ENCODE measurements at regions not wholly inside any gene's neighbourhood (a gene's known extent, or its start where the extent isn't known, plus 50 kb on each side); places are given as distances from the start of the nearest gene placed in this dataset.

DNA sequence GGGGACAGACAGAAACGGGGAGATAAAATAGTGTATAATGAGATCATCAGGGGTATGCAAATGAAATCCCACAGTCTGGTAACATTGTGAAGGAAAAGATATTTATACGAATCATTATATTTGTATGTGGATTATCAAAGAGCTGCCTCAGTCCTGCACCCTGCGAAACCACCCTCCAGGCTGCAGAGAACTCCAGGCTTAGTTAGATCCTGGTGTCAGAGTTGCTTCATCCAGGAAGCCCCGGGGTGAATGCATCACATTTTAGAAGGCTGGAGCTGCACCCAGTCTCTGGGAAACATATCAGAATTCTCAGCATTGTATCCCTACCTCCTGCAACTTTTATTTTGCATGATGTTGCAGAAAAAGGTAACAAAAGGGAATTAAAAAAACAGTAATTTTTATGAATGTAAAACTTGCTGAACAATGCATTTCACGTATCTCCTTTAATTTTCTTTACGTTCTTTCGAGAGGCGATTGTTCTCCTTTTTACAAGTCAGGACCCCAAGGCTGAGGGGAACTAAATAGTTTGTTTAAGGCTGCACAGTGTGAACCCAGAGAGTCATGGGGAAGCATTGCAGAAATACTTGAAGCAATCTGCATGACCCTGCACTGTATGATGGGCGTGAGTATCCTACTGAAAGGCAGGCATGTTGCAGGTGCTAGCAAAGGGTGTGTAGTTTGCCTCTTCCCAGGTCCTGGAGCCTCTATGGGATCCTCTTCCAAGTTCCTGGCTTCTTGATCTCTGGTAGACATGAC, 299.5 kb upstream of the CLNK start:
- DNase-seq (ENCODE audit: low read depth), result no peak

DNA sequence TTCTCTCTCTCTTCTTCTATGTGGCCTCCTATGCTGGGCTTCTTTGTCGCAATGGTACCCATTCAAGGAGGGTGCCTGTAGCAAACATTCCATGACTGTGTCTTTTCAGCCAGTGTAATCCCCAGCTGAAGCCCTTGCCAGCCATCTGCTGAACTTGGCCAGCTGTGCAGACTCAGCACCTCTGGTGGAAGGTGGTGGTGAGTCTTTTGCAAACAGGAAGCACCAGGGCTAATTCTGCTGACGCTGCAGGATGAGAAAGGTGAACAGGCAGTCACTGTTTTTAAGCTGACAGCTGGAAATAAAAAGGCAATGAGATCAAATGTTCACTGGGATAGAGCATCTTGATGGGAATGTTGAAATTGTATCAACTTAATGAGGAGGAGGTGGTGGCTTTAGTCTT, 298.7 kb upstream of the CLNK start:
- no peak for DNase-seq (ENCODE audit: low read depth)

DNA sequence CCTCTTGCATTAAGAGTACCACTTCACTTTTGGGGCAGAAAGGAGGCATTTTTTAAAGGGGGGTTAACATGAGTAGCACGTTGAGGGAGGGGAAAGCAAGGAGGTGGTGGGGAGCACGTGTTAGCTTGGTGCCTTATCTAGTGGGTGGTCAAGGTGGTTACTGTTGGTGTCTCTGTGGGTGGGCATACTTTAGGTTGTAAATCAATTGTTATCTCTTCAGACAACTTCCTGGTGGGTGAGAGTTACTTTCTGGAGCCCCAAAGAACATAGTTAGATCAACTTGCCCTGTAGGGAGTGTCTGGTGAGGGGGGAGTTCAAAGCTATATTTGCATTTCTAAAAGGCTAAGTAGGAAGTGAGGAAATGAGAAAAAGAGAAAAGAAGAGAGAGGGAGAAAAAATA, 297.7 kb upstream of the CLNK start:
- DNase-seq (ENCODE audit: low read depth), result no peak

DNA sequence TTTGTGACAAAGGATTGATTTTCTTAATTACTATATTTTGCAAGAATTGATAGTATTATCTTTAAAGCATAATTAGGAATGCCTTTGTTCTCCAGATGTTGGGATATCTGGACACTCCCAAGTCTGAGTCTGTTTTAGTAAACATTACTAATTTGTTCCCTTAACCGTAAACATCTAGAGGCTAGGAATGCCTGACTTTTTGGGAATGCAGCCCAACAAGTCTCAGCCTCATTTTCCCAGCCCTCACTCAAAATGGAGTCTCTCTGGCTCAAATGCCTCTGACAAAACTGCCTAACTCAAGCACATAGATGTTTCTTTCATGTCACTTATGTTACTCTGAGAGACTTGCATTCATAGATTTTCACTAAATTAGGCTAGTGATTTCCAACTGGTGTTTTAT, 297.0 kb upstream of the CLNK start:
- DNase-seq (ENCODE audit: low read depth), result no peak

DNA sequence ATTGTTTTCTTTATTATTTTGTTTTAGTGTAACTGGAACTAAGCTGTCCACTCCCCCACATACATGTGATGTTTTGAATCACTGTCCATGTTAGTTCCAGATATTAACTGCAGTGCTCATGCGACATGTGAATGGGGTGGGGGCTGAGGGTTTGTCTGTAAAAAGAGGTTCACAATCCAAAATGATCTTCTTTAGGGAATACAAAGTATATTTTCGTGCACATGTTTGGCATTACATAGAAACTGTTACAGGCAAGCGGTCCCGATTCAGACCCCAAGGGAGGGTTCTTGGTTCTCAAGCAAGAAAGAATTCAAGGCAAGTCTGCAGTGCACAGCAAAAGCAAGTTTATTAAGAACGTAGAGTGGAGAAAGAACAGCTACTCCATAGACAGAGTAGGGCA, 296.5 kb upstream of the CLNK start:
- no peak for DNase-seq (ENCODE audit: low read depth)

DNA sequence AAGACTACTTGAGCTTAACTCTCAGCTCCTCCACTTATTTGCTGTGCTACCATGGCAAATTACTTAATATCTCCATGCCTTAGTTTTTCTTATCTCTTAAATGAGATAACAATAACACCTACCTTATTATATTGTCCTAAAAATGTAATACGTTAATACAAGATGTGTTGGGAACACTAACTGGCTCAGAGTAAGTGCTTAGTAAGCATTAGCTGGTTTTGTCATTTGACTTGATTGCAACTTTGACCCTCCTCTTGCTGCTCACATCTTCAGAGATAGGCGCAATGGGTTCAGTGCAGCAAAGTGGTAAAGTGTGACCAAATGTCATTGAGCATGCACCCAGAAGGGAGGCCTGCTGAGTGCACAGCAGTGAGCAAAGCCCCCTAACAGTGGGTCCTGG, 294.5 kb upstream of the CLNK start:
- DNase-seq (ENCODE audit: low read depth), result no peak

DNA sequence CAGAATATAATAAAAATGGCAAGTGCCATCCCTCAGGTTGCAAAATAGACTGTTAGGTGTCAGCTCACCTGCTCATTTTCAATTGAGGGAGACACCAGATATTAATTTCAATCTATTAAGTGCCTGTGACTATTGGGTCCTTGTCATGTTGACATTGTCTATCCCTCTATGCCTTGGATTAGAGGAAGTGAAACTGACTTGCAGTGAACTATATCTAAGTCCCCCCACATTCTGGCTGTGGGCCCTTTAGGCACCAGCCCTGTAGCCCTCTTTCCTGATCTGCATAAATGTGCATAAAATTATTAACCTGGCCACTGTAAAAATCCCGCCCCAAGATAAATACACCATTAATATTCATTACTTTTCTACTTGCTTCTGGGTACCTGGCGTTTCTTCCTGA, 293.0 kb upstream of the CLNK start:
- DNase-seq (ENCODE audit: low read depth), result no peak

DNA sequence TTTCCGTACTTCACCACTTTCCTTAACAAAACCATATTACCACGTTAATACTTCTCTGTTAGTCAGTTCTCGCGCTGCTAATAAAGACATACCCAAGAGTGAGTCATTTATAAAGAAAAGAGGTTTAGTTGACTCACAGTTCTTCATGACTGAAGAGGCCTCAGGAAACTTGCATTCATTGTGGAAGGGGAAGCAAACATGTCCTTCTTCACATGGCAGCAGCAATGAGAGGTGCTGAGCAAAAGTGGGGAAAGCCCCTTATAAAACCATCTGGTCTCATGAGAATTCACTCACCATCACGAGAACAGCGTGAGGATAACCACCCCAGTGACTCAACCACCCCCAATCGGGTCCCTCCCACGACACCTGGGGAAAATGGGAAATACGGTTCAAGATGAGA, 289.8 kb upstream of the CLNK start:
- DNase-seq (ENCODE audit: low read depth), result no peak

DNA sequence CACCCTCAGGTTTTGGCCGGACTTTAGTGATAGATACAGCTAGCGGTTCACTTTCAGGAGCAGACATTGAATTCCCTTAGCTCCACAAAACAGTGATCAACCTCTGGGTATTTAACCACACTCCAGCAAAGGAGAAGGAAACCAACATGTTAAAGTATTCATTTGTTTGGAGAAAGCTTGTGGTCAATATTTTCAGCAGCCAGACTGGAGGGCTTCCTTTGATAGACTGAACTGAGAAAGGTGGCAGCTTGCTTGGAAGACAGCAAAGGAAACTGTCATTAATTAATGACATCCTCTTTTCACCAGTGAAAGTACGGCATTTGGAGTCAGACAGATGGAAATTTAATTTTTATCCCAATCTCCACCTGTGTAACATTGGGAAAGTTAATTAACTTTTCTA, 289.1 kb upstream of the CLNK start:
- no peak for DNase-seq (ENCODE audit: low read depth)

DNA sequence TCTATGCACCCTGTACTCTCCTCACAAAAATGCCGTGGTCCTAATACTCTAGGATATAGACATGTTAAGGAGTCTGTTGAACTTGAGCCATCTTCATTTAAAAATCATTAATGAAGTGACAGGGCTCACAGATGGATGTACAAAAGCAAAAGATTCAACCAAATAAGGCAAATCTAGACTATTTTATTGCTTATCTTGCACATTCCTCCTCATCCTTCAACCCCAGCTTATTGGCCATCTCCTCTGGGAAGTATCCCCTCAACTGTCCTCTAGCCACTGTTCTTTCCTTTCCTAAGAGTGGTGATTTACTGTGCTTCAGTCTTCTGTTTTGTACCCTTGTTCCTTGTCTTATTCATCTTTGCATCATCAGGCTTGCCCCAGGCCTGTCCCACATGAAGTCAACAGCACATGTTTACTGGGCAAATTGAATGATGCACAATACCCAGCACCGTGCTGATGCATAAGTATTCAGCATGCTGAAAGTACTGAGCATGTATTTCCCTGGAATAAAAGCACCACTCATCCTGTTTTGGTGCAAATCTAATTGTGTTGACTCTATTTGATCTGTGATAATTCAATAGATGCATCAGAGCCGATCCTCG, 287.3 kb upstream of the CLNK start:
- no peak for DNase-seq (ENCODE audit: low read depth)

DNA sequence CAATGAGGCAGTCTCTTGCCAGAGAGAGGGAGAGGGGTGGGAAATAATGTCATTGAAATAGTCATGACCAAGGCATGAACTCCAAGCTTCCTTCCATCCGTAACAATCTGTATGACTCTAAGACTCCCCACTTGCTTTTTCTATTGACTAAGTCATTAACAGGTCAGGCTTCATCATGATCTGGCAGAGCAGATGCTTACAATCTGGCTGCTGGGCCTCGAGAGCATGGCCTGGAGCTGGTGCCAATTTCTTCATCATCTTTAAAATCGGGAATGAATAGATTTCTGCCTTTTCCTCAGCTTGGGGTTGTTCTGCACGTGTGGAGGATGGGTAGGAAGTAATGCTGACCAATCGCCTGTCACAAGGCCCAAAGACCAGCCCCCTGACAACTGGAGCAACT, 280.6 kb upstream of the CLNK start:
- no peak for DNase-seq (ENCODE audit: low read depth)

DNA sequence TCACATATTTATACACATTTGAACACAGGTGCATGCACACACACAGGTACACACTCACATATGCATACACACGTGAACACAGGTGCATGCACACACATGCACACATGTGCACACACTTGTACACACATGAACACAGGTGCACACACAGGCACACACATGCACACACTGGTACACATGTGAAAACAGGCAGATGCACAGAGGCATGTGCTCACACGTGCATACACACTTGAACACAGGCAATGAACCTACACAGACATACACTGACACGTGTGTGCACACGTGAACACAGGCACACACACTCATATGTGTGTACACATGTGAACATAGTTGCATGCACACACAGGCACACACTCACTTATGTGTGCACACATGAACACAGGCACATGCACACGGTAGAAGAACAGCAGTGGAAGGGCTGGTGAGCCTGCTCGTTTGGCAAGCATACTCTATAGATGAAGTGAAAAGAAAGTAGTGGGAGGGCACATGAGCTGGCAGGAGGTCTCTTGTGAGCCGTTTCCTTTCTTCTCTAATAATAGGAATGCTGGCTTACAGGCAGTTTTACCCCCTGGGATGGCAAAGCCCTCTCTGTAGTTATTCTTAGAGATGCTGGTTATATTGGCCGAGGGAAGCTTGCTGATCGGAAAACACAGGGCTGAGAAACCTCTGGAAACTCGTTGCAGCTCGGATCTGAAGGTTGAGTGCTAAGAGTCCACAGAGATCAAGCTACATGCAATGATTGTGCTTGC, 279.6 kb upstream of the CLNK start:
- DNase-seq (ENCODE audit: low read depth), result no peak

DNA sequence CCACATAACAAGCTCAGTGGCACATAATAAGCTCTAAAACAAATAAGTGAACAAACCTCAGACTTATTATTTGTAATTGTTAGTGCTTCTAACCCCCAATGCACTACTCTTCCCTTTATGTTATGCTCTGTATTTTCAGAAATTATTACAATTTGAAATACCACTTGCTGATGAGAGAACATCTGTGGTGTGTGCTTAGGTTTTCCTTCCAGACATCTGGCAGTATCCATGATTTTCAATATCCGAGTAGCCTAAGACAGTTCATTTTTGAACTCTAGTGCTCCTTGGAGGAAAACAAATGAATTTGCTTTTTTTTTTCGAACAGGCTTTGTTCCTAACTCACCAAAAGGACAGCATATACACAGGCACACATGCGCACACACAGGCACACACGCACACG, 278.7 kb upstream of the CLNK start:
- DNase-seq (ENCODE audit: low read depth), result no peak

DNA sequence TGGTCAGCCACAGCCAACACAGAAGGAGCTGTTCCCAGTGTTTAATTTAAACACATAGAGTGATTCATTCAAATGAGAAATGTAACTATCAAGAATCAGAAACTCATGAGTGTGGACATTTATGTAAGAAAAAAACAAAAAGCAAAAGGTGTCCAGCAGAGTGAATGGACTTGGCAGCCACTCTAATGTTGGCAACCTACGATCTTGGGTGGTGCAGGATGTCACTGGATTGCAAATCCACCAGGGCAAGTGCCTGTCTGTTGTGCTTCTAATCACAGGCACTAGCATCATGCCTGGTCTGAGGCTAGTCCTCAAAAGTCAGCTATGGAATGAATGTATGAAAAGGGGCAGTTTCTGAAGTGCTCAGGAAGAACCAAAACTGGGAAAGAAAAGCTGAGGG, 277.7 kb upstream of the CLNK start:
- DNase-seq (ENCODE audit: low read depth), result no peak

DNA sequence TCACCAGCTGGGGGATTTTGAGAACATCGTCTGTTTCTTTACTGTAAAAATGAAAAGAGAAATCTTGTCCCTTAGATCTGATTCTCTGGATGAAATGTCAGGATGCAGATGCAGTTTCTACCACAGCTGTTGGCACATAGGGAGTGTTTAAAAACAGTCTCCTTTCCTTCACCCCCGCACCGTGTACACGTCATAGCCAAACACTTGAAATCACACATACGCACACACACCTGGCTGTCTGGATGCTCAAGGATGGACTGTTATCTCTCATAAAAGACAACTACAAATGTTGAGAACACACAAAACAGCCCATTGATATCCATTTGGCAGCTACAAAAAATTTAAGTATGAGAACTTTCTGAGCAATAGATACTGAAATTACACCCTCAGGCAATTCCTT, 275.8 kb upstream of the CLNK start:
- no peak for DNase-seq (ENCODE audit: low read depth)

DNA sequence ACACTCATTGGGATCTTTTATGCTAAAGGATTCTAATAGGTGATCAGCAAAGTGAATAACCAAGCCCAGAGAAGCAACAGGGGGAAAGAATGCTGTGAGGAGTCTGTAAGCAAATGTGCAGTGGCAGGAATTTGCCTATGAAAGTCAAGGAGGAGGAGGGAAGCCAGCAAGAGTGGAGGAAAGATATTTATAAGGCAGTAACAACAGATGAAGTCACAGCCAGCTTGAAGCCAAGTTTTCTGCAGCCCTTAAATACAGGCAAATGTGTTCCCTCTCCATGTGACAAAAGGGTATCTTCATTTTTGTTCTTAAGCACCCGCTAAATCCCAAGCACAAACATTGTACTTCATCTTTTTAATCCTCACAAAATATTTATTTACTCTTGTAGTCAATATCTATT, 275.0 kb upstream of the CLNK start:
- no peak for DNase-seq (ENCODE audit: low read depth)

DNA sequence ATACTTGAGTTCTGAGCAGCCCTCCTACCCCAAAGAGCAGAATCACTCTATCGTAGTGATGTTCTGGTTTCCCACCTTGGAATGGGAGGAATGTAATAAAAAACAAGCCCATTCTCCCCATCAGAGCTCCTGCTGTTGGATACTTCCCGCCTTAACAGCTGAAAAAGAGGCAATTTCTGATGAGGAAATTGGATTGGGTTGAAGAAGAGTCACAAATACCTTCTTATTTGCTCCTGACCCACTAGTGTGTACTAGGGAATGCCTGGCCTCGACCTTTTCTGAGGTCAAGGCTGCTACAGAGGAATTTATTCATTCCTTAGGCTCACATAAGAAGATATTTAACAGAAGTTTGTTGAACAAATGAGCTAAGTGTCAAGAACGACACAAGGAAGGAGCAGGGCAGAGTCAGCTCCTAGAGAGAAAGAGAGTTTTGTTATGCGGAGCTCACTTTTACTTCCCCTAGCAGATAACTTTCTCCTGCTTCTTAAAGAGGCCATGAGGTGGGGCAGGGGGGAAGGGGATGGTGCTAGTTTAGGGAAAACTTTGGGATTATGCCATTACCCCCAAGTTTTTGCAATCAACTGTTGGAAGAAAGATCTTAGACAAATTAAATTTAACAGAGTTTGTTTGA, 273.8 kb upstream of the CLNK start:
- DNase-seq (ENCODE audit: low read depth), result no peak

DNA sequence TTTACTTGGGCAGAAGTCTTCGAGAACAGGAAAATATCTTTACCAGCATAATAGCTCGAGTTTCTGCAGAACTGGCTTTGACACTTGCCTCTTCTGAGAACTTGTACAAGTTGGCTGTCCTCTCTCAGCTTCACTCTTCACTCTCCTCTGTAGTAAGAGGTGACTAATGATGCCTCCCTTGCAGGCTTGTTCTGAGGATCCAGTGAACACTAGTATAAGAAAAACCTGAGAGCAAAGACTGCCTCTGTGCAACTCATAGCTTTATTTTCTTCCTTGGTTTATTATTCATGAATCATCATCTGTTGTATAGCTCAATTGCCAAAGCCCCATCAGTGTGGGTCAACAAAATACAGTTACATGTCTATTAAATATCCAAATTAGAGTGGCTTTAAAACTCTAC, 266.7 kb upstream of the CLNK start:
- no peak for DNase-seq (ENCODE audit: low read depth)

DNA sequence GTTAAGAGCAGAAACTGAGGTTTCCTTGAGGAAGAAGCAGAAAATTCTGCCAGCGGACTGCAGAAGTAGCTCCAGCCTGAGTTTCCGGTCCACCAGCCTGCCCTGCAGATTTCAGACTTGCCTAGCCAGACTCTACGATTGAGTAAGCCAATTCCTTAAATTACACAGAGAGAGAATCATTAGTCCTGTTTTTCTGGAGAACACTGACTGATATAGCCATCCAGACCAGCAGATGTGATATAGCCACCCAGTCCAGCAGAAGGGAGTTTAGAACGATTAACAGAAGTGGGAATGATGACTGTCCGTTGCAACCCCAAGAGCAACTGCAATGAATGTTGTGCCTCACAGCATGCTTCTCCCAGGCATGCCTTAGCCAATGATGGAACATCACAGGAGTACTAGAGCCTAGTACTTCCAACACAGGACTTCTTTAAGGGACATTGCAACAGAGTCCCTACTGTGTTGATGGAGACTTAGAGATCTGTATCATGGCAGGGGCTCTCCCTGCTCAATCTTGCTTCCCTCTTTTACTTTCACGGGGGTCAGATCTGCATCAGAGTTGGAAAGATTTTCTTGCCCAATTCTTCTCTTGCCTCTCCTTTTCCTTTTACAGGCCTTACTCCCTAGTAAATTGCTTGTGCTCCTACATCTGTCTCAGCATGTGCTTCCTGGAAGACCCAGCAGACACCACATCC, 264.6 kb upstream of the CLNK start:
- DNase-seq (ENCODE audit: low read depth), result no peak

DNA sequence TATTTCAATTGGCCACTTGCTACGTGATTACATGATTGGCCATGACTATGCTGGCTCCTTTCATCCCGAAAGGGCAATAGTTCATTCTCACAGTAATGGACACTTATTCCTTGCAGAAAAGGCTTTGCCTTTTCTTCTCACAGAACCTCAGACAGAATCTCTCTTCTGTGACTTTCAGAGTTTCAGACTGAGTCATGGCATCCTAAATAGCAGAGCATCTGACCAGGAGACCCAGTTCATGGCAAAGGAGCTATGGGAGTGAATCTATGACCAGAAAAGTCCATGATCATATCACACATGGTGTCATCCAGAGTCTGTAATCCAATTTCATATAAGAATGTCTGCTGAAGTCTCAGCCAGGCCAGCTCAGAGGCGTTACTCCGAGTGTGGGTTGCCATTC, 263.3 kb upstream of the CLNK start:
- no peak for DNase-seq (ENCODE audit: low read depth)

DNA sequence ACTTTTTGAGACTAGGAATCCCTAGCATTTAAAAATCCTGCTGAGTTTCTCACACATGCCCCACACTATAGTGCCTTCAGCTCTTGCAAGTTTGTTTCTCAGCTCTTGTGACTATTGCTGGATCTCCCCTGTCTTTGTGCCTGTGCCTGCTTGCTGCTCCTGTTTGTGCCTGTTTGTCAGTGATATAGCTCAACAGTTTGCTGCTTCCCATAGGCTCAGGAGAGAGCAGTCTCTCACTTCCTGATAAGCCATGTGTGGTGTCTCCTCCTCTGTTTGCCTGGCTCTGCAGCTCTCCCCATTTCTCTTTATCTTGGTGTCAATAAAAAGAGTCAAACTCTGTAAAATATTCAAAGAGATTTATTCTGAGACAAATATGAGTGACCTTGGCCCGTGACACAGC, 259.8 kb upstream of the CLNK start:
- DNase-seq (ENCODE audit: low read depth), result no peak

DNA sequence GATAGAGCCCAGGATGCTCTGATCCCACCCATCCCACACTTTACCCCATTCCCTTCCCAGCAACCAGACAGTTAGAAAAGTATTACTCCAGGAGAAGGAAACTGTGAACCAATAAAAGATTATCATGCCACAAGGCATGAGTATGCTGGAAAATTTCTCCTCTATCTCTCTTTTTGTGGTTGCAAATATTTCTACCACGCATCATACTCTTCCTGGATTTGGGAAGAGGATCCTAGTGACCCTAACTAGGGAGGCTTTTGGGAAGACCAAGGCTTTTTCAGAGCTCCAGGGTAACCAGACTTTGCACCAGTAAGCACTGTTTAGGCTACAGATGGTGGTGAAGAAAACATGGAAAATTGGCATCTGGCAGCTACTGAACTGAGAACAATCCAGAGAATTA, 257.6 kb upstream of the CLNK start:
- DNase-seq (ENCODE audit: low read depth), result no peak

Measured in RPMI7951 (cell line).